ENCODE measurements at regions not wholly inside any gene's neighbourhood (a gene's known extent, or its start where the extent isn't known, plus 50 kb on each side); places are given as distances from the start of the nearest gene placed in this dataset.

GRCh38 chrX:139203651-139204570 is 326.6 kb upstream of the F9 start:
- no peak for TF ChIP-seq CTCF (IDR thresholded peaks at IDR 0.05)
- peak in 1 of 3 donors; percentile 24 for TF ChIP-seq POLR2A (IDR thresholded peaks at IDR 0.05)
